C4-2B (cell line): ENCODE measurements at regions not wholly inside any gene's neighbourhood (a gene's known extent, or its start where the extent isn't known, plus 50 kb on each side); places are given as distances from the start of the nearest gene placed in this dataset.

ENCODE experiments used
- CTCF ChIP-seq: fragments of 450-650 bp; conservative IDR thresholded peaks from 2 replicates; pipeline ENCODE4 v1.5.1; 2017; ENCODE audit warnings: mild to moderate bottlenecking
- ZFX ChIP-seq: fragments of 450-650 bp; IDR thresholded peaks from 2 replicates; pipeline ENCODE4 v1.6.1; 2017

- TF ChIP-seq CTCF (no peak), ZFX (no peak)
Measured at GRCh38 chr5:89260254-89260653, 377.3 kb upstream of the MEF2C start.
